GM18909 (cell line): ENCODE measurements at regions not wholly inside any gene's neighbourhood (a gene's known extent, or its start where the extent isn't known, plus 50 kb on each side); places are given as distances from the start of the nearest gene placed in this dataset.

ENCODE experiments used
- ATAC-seq: cut with Tn5 transposase; IDR thresholded peaks from one replicate; pipeline ENCODE4 v1.9.1; 2021; ENCODE audit warnings: mild to moderate bottlenecking; ENCODE audit not compliant: unreplicated experiment, poor library complexity

DNA sequence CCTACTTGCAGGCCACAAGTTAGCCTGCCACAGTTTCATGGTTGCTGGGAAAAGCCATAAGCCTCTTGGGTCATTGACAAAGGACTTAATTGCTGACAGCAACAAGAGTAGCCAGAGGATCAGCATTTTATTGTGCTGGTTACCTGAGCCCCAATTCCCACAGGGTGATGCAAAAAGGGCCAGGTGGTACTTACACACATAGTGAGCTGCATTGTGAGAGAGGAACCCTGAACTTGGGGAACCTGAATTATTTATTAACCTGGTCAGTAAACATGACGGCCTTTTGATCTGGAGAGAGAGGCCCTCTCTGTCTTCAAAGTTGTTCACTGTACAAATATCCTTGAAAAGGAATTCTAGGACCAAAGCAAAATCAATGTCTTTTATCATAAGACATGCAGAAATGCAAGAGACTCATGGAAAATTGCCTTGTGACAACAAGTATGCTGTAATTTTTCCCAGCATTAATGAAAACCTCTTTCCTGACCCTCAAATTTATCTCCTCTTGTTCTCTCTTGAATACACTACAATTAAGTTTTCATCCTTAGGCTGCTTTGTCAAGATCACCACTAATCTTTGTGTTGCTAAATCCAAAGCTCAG, 102.9 kb upstream of the PHYHIPL start:
- no peak for ATAC-seq

DNA sequence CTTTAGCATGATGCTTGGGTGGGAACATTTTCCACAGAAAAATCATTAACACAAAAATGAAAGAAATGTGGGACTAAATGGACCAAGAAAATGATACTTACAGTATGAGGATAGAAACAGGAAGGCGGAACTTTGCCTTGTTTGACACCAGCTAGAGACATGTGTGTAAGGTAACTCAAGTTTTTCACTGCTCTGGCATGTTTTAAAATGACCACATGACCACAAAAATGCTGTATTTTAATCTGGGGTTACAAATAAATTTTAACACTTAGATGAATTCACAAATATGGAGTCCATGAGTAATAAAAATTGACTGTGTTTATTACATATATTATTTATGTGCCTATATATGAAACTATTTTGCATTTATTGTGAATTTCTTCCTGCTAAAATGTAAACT, 100.9 kb upstream of the PHYHIPL start:
- no peak for ATAC-seq

DNA sequence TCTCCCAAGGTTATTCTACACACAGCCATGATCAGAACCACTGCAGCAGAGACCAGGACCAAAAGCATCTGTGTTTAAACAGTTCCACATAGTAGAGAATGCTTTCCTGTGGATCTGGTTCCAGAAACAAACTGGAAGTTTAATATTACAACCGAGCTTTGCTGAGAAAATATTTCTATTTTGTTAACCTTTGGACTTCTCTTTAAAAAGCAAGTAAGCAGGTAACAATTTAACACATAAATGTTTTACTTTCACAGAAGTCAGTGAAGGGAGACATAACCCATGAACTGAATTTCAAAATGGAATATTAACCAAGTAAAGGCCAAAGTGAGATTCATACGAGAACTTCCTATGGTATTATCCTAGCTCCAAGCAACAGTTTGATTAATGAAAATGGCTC, 98.6 kb upstream of the PHYHIPL start:
- ATAC-seq = no peak

DNA sequence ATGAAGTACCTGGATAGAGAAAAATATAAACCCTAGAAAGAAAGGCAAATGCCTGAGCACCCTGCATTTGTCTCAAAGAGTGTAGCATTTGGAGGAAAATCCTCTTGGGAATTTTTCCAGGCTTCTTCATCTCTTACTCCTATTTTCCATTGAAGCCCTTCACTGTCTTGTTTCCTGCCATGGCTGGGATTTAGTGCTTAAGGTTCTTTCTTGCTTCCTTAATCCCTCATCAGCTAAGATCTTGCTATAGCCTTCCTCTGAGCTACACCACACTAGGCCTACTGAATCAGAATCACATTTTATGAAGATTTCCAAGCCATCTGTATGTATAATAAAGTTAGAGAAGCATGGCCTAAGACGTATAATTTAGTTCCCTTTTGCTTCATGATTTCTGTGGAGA, 97.5 kb upstream of the PHYHIPL start:
- no peak for ATAC-seq

DNA sequence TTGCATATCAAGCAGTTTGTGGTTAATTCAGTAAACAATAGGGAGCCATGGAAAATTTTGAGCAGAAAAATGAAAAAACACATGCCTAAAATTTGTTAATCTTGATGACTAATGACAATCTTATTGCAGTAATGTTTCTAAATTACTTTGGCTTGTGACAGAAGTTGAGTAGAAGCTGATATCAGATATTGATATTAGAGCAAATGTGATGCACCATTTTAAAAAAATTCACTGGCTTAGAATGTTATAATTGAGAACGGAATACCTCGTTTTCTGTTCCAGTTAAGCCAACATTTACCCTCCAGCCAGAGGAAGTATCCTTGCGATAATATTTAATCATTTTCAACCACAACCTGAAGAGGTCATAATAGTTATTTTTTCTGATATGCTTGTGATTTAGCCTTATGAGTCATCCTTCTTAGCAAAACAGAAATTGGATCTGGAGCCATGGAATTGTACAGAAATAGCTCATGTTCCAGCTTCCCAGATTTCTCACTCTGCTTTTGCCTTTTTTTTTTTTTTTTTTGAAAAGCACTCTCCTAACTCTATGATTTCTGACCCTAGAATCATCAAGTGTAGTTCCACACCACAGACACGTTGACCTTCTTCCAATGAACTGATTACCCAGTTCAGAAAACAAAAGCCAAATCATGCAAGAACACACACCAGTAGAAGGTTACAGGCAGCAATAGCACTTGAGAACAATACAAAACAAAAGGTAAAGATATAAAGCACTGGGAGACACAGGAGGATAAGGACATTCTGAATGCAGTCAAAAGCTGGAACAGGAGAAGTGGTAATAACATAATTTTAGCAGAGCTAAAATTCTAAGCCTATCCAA, 96.8 kb upstream of the PHYHIPL start:
- no peak for ATAC-seq

DNA sequence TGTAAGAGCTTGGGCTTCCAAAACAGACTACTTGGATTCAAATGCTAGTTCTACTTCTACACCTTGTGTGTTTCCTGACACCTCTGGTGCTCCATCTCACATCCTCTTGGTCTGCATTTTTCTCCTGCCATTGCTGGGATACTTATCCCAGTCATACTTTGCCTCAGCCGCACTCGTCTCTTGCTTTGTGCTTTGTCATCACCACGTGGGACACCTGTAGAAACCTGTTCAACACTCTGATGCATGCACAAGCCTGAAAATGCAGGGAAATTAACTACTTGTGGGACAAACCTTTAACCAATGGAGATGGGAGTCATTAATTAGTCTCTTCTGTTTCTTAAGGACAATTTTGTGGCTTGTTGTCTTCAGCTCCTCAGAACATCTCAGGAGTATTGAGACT, 94.2 kb upstream of the PHYHIPL start:
- no peak for ATAC-seq

DNA sequence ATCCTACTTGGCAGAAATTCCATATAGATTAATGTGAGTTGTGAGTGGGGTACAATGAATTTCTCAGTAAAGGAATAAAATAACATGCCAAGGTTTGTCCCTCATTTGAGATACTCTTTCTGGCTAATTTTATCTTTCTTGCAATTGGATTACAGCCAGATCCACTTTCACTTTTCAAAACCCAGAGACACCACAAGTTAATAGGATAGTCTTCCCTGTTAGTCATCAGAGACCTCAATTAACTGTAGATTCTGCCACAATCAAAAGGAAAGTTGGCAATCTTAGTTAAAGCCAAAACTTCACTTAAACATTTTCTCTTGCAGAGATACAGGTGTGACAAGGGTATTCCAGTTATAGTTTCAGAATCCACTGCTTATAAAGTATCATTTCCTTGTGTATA, 91.4 kb upstream of the PHYHIPL start:
- ATAC-seq = no peak

DNA sequence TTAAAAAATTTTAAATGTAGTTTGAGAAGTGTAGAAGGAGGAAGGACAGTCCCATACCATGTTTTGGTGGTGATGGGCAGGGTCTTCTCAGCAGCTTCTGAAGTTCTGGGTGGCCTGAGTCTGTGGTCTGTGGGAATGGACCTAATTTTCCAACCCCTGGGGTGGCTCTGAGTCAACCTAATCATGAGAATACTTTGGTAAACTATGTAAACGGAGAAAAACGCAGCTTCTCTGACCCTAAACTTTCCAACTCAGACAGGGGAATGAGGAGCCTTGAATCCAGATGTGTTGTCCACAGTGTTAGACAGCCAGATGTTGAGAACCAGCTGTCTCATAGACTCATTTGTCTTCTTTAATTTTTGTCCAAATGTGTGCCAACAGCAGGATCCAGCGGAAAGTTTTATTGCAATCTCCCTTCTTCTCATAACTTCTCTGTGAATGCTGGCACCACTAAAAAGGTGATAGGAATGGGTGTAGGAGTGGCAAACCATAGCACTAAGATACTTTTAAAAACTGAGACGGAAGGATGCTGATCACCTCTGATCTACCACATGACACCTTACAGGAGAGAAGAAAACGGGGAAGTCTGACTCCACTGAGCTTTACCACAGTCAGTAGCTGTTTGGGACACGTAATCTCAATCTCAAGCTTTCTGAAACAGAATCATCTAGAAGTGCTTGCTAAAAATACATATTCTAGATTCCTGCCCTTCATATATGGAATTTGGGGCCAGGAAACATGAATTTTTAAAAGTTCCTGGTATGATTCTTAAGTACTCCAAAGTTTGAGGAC, 90.5 kb upstream of the PHYHIPL start:
- ATAC-seq = no peak

DNA sequence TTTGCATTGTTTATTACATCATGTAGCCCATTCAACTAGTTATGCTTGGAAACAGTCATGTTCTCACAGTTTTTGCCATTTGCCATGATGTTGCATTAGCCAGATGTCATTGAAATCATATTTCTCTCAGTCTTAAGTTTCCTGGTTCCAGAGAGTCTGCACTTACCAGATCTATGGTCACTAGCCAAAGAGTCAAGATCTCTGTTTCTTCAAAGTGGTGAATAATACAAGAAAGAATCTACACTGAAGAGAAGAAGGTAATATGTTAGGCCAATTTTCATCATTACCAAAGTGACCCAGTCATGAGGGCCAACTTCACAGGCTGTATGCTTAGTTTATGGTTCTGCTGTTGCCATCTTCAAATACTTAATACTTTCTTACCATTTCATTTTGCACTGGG, 89.0 kb upstream of the PHYHIPL start:
- ATAC-seq = no peak

DNA sequence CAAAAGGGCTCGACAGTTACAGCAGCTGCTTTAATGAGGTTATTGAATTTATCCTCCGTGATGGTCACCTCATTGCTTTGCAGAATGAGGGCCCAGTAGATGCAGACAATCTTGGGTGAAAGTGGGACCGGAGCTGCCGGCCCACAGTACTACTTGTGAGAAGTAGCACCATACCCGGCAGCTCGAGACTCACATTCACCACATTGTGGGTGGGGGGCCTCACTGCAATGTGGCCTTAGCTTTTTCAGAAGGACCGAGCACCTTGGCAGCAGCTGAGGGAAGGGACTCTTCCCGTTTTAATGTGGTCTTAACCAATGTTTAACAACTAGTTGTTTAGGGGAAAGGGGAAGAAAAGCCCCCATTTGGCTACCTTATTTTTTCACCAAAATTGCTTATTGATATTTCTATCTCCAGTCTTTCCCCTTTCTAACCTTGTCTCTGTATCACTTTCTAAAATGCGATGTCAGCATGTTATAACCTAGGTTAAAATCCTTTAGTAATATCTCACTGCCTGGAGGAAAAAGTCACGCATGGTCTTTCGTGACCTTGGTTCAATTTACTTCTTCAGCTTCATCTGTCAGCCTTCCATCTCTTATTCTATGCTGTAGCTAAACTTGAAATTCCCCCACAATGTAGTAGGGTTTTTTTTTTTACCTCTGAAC, 87.4 kb upstream of the PHYHIPL start:
- no peak for ATAC-seq

DNA sequence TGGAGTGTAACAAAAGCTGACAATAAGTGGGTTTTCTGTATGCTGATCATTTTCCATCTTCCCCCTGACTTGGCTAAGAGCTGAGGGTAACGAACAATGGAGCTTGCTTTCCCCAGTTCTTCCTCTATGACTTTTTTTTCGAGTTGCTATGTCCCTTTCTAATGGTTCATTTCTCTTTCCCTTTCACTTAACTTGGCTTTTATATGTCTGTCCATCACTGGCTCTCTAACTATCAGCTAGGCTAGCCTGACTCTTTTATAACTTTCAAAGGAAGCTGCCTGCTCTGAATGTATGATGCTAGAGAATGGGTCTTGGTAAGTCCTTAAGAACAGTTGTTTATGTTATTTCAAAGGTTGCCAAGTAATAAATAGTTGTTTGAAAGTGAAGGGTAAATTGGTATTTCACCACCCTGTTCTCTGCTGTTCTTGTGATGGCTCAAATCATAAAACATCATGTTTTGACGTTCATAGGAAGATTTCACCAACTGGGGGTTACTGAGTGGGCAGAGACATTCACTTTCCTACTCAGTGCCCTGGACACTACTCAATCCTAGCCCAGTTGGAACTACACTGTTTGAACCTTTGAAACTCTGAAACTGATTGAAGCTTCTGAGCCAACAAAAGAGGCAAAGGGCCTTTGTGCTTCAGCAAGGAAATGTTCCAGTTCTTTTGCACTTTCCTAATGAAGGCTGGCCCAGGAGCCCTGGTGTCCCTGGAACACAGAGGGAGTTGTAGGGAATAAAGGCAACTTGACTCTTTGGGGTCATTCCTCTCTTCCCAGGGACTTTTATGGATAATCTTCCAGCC, 85.4 kb upstream of the PHYHIPL start:
- no peak for ATAC-seq

DNA sequence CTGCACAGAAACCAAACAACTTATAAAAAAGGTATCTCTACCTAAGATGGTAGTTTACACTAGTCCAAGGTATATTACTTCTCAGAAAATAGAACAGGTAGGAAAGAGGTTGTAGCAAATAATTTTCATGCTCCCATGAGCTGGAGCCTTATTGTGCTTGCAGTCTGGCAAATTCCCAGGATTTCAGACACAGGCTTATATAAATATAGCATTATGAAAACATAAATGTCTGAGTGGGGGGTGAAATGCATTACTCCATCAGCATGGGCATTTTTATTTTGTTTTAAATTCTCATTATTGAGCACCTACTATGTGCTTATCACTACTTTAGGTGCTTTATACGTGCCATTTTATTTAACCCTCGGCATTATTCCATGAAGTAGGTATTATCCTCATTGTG, 83.0 kb upstream of the PHYHIPL start:
- ATAC-seq = no peak

DNA sequence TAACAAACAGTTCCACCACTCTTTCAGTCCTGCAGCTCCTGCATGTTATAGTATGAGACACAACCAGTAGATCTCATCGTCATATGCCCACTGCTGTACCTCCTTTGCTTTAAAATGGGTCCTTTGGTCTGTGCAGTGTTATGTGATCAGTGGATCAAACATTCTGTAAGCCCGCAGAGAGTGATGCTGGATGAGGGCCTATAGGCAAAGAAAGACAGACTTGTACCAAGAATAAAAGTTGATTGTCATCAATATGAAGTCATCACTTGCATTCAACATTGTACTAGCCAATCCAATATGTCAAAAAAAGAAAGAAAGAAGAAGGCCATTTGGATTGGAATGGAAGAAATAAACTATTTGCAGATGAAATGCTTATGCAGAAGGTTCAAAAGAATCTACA, 79.8 kb upstream of the PHYHIPL start:
- no peak for ATAC-seq

DNA sequence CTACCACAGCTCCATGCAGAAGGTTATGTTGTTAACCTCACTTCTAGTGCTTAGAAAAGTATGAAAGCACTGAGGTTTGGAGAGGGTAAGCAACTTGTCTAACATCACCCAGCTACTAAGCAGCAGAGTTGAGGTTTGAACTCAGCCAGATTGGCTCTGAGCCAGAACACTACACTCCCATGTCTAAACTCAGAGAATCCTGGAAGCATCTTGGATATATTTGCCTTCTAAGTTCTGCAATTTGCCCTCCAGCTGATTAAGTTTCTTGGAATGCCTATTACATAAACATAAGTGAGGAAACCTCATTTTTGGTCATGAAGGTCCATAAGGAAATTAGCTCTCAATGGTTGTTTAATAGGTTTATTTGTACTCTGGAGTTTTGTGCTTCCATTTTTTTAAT, 78.1 kb upstream of the PHYHIPL start:
- ATAC-seq = no peak

DNA sequence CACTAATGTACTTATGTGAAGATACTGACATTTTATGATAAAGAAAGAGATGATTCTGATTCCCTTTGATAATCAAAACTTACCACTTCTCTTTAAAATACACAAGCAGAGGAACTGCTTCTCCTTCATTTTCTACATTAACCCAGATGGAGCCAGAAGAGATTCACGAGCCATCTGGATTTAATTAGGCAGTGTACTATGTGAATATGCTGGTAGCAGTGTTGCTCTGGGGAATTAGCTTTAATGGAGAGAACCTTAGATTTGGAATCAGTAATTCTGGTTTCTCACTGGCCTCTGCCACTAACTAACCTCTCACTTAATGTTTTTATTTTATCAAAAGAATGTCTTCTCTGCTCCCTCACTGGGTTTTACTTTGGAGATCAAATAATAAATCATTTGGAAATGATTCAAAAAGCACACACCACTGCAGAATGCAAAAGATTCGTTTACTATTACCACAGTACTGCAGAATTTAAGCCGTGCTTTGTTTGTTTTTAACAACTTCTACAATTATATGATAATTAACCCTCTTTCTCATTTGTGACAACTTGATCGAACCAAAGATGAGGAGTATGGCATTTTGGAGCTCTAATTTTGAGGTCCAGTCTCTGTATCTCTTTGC, 77.5 kb upstream of the PHYHIPL start:
- no peak for ATAC-seq

DNA sequence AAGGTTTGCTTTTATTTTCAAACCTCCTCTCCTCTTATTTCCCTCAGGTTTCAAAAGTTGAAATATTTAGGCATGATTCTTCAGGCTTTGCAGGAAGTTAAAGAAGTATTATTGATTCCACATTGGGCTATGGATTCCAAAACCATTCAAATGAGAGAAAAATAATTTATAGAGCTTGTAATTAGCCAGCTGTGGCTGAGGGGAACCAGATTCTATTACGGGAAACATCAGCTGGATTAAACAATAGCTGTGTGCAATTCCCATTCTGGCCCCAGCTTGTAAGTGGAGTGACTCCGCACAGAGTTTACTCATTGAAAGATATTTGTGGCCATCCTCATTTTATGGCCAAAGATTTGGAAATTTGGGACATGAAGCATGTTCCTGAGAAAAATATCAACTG, 77.0 kb upstream of the PHYHIPL start:
- no peak for ATAC-seq

DNA sequence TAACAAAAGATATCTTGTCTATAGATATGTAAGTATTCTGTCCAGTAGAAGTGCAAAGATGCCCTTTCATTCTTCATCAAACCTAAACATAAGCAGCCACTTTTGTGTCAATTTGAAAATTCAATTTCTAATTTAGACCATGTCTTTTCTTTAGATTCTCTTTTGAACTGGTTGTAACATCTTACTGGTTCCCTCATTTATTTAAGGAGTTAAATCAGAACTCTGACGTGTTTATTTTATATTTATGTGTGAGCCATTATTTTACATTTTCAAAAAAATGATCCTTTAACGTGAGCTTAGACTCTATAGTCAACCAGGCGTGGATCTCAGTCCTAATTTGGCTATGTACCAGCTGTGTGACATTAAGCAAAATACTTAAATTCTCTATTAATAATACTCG, 74.0 kb upstream of the PHYHIPL start:
- no peak for ATAC-seq

DNA sequence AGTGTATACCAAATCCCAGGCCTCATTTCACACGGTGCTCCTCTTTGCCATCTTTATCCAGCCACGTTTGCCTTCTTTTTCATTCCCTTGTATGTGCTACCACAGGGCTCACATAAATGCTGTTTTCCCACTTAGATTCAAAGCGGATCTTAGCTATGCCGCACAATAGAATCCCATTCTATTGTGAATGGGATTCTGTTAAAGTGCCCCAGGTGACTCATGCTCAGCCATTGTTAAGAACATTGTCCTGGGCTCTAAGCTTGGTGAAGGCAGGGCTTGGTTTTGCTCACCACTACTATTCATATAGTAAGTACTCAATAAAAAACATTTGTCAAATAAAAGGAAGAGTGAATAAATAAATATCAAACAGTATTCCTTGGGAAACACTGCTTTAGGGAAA, 72.3 kb upstream of the PHYHIPL start:
- ATAC-seq = no peak

DNA sequence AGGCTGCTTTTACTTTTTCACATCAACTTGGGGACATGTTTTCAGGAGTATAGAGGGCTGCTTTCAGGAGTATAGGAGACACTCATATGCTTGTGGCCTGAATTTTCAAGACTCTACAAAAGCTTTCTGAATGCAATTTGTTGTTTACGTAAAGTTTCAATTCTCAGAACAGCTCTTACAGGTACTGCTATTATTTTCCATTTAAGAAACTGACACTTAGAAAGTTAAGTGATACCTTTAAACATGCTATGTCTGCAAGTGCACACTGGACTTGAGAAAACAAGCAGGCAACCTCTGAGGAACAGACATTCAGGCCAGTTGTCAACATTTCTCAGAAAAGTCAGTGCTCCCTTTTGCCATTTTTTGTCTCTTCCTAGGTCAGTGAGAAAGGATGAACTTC, 70.0 kb upstream of the PHYHIPL start:
- ATAC-seq = no peak

DNA sequence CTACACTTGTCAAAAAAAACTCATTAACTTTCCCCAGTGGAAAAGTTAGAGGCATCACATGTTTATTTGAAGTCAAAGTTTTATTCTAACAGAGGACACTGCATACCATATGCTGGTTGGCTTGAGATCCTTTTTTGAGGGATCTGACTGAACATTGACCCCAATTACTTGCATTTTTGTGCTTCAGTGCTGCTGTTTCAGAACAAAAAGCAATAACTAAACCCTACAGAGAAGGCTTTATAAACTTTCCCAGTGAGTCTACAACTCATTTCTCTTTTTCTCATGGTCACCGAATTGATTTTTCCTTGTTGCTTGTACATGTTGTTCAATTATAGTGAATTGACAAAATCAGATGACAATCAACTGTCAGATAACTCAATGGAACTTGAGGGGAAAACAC, 69.3 kb upstream of the PHYHIPL start:
- no peak for ATAC-seq
